ENCODE measurements at regions not wholly inside any gene's neighbourhood (a gene's known extent, or its start where the extent isn't known, plus 50 kb on each side); places are given as distances from the start of the nearest gene placed in this dataset.
A peak's percentile ranks its signal among the peaks of the same experiment; 100 is the strongest.

DNA sequence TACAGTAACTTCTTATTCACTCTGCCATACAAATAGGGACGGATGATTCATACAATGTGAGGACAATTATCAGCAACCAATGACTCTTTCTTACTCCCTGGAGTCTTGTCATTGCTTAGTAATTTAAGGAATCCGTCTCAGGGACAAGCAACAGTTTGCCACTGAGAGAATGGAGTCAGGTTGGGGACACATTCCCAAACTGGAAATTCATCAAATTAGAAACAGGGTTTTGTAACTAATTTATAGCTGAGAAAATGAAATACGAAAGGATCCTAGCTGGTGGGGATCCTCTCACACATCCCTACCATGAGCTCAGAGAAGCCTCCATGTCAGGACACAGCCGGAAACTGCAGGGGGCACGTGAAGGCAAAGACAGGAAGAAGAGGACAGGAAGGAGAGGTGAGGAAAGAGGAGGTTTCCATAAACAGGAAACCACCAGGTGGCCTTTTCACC is 50.4 kb upstream of the KDR start:
- DNase-seq (ENCODE audit: extremely low read depth, low read depth, low spot score), result no peak

- no peak for DNase-seq (ENCODE audit: extremely low read depth, low read depth, low spot score)
Measured at GRCh38 chr4:55176497-55176896, 51.1 kb upstream of the KDR start.

DNA sequence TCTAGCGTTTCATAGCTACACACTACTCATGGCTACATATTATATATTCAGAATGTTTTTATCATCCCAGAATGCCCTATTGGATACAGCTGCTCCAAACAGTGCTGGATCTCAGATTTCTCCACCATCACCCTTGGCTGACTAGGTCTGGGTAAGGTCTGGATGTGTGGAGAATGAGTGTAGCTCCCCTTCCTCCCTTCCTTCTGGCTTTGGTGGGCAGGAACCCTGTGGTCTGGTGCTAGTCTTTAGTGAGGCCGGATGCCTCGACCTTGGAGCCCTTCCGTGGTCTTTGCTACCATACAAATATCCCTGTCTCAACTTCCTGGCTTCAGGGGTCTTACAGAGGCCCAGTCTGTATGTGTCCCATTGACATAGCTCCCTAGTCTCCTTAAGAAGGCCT is 52.1 kb upstream of the KDR start:
- no peak for DNase-seq (ENCODE audit: extremely low read depth, low read depth, low spot score)

DNA sequence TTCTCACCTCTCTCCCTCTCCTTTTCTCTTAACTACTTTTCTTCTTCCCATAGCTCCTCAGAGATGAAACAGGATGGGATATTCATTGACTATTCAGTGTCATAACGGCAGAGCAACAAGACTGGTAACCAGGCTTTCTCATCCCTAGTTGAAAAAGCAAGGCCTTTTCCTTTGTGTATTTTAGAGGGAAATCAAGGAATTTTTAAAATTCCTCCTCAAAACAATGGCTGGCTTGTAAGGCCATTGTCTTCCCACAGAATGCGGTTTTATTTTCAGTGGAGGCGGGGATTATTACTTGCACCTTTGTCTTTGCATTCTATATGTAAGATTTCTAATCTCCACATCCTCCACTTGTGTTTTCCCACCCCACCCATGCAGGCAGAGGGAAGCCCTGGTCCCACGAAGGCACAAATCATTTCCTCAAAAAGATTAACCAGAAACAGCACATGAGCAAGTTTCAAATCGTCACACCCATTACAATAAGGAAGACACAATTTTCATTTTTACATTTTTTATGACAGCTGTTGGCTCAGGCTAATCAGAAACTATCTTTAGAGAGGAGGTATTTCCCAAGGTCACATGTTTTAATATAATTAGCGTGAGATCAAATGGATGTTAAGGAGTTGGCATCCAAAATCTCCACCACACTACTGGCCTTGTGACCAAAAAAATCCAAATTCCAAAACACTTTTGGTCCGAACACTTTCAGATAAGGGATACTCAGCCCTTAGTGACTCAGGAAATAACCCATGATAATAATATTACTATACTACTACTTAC is 53.0 kb upstream of the KDR start:
- DNase-seq (ENCODE audit: extremely low read depth, low read depth, low spot score), result no peak

DNA sequence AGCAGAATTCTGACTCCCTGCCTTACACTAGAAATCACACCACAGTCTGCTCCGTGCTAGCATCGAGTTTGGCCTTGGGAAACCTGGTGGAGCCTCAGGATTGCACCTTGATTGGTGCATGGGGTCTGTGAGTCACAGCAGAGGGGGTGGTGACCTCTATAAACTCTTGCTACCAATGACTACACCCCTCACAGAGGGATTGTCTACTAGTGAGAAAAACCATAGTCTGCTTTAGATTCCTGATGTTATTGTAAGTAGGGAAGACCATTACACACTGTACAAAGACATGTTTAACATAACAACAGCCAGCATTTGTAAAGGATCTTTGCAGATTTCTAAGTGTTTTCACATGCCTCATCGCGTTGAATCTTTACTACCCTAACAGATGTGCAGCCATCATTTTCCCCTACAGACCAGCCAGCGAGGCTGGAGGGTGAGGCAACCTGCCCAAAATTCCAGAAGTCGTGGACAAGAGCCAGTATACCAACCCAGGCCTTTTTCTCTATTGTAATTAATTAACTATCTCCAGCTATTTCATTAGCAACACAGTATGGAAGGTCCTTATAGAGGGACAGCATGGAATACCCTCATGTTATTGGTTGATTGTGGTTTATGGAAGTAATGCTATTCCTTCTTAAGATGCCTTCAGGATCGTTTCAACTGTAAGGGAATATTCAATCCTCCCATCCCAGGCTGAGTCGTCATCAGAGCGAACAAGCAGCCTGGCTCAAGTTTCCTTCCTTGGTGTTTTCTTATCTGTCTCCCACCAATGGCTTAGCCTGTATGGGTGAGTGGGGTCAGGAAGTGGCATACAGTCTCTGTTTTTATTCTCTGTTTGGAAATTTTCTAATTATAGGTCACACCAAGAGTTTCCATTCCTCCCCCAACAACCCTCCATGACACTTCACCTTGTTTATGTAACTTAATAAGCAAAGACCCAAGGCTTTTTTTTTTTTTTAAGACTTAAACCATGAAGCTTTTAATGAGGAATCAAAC is 55.9 kb upstream of the KDR start:
- DNase-seq (ENCODE audit: extremely low read depth, low read depth, low spot score), result no peak

DNA sequence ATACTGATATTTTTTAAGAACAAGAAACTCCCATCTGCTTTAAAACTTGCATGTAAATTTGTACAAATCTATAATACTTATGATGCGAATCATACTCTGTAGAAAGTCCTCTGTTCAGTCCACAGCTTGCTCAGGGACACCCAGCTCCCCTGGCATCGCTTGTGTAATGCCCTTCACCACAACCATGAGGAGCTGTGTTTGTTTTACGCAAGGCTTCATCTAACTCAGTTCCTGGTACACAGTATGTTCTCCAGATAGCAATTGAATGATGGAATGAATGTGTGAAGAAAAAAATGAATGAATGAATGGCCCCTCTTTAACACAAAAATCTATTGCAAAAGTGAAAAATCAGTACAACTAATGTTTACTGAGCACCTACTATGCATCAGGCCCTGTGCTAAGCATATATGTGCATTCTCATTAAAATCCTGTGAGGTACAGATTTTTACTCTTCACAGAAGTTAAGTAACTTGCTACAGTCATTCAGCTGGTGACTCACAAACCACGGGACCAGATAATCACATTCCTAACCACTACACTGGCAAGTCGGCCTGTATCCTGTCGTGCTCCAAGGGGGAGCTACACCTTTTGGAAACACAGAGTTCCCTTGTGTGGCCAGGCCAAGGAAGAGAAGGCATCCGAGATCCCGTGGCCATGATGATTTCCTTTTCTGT is 58.7 kb upstream of the KDR start:
- no peak for DNase-seq (ENCODE audit: extremely low read depth, low read depth, low spot score)

DNA sequence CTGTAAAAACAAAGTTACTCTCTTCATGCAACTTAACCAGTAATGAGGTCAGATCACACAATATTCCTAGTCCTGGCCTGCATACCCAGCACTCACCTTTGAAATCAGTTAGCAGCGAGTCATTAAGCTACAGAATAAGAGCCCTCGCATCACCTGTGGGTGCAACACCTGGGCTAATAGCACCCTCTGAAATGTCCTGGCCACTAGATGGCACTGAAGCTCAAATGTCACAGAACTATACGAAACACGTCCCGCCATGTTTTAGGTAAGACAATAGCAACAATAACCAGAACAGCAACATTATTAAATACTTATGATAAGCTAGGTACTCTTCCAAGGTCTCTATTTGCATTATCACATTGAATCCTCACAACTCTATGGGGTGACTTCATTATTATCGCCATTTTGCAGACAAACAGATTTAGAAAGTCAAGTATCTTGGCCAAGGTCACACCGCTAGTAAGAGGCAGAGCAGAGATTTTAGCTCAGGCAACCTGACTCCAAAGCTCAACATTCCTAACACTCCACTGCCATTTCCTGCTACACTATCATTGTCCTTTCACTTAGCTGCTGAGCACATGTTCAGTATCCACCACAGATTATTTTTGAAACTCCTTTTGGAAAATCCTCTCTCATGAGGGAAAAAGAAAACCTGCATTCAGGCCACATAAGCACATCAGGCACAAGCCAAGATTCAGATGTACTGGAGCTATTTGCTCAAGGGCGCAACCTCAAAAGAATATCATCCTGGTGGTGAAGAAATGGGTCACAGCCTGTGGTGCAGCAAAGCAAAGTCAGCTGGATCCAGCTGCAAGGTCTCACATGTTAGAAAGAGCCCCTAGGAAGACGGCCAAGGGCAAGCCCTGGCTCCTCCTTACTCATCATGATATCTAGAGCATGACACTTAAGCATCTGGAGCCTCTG is 59.5 kb upstream of the KDR start:
- DNase-seq (ENCODE audit: extremely low read depth, low read depth, low spot score), result no peak

- DNase-seq (ENCODE audit: extremely low read depth, low read depth, low spot score), result no peak
Measured at GRCh38 chr4:55186123-55186522, 60.7 kb upstream of the KDR start.

- DNase-seq (ENCODE audit: extremely low read depth, low read depth, low spot score), result no peak
Measured at GRCh38 chr4:55186700-55187099, 61.3 kb upstream of the KDR start.

DNA sequence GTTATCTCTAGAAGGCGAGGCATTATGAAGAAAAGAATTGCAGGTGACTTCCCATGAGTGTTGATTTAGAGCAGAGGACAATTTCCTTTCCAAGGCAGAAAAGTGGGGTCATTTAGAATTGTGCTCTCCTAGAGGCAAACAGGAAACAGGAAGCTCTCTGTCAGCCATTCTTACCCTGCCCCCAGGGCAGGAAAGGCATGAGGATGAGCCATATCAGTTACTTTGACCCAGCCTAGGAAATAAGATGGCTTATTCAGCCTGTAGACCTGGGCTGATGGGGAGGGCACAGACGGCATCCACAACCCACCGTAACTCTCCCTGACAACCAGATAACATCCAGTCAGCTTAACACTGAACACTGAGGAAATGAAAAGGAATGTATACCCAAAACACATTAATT is 88.8 kb upstream of the KDR start:
- peak; percentile 39 for DNase-seq (ENCODE audit: extremely low read depth, low read depth, low spot score)

- DNase-seq (ENCODE audit: extremely low read depth, low read depth, low spot score), result no peak
Measured at GRCh38 chr4:55215087-55215486, 89.7 kb upstream of the KDR start.

- DNase-seq (ENCODE audit: extremely low read depth, low read depth, low spot score), result no peak
Measured at GRCh38 chr4:55216863-55217635, 91.7 kb upstream of the KDR start.

DNA sequence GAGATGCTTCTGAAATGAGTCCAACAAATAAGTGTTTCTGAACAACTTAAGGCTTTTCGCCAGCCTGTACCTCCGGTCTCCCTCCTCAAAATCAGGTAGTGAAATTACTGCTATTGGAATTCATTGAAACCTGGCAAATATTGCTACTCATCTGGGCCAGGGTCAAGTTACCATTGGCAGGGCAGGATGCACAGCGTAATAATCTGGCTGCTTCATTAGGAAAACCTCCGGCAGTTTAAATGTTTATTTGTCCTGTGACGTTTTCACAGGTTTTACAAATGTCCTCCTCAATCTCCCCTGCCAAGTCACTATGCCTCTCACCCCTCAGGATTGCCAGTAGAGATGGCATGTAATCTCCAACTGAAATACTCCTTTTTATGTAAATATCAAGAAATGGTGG is 92.6 kb upstream of the KDR start:
- DNase-seq (ENCODE audit: extremely low read depth, low read depth, low spot score), result no peak

- DNase-seq (ENCODE audit: extremely low read depth, low read depth, low spot score), result no peak
Measured at GRCh38 chr4:55237839-55238238, 108.2 kb upstream of the SRD5A3 start.

GRCh38 chr4:55238407-55238806 is 107.6 kb upstream of the SRD5A3 start:
- DNase-seq (ENCODE audit: extremely low read depth, low read depth, low spot score), result no peak

GRCh38 chr4:55241461-55241860 is 104.6 kb upstream of the SRD5A3 start:
- DNase-seq (ENCODE audit: extremely low read depth, low read depth, low spot score), result no peak

DNA sequence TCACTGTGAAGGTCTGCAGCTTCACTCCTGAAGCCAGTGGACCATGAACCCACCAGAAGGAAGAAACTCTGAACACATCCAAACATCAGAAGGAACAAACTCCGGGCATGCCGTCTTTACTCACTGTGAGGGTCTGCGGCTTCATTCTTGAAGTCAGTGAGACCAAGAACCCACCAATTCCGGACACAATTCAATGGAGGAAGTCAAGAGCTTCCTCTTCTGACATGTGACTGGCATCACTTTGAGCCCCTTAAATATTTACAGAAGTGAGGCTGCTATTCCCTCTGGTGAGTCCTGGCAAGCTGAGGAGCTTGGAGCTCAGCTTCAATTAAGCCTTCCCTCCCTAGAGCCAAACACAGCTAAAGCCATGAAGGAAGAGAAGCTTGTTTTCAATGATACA is 103.5 kb upstream of the SRD5A3 start:
- no peak for DNase-seq (ENCODE audit: extremely low read depth, low read depth, low spot score)

DNA sequence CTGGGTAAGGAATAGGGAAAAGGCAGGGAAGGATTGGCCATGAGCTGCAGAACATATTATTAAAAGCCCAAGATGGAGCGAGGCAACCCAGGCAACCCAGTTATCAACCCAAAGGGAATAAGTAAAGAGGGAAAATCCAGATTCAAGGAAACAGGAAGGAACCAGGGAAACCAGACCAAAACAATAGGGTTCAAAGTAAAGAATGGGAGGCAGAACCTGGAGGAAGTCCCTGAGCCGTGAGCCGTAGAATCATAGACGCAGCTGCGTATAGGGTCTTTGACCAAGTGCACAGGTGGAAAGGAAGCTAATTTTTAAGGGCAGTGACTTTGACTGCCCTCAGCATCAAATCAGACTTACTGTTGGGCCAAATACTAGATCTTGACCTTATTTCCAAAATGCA is 98.5 kb upstream of the SRD5A3 start:
- no peak for DNase-seq (ENCODE audit: extremely low read depth, low read depth, low spot score)

DNA sequence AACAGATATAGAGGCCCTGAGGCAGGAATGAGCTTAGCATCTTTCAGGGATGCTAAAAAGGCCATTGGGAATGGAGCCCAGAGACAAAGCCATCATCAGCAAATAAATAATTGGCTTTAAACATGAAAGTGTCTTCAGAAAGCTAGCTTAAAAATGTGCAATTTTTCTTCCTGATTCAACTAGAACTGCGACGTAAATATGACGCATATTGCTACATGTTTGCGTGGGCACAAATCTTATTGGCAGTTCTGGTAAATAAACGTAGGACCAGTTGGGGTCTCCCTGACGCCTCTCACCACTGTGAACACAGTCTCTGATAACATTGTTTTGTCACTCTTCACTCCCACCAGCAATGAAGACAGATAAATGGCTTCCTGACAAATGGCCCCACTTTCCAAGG is 97.3 kb upstream of the SRD5A3 start:
- DNase-seq (ENCODE audit: extremely low read depth, low read depth, low spot score), result no peak

Measured in glomerular endothelial cell (primary cell).